SK-N-SH (cell line): ENCODE measurements at regions not wholly inside any gene's neighbourhood (a gene's known extent, or its start where the extent isn't known, plus 50 kb on each side); places are given as distances from the start of the nearest gene placed in this dataset.

Experiments
- CHD2 ChIP-seq: fragments of 150-350 bp; IDR thresholded peaks from 2 replicates; pipeline ENCODE4 v1.6.1; 2018; ENCODE audit warnings: low read length; ENCODE audit not compliant: partially characterized antibody
- CTCF ChIP-seq: fragments of 200-600 bp; sonication (generic); IDR thresholded peaks from 2 replicates; pipeline ENCODE4 v1.6.1; 2017; ENCODE audit warnings: antibody characterized with exemption, mild to moderate bottlenecking, moderate library complexity
- EP300 ChIP-seq, 2 experiments: IDR thresholded peaks; 2 replicates each; pipeline versions ENCODE4 v1.4.0 to v1.6.1; 2012; ENCODE audit warnings: borderline replicate concordance in 1 of 2, low read depth in 1 of 2, low read length in 1 of 2
- EZH2phosphoT487 ChIP-seq: fragments of 200-600 bp; sonication (generic); IDR thresholded peaks from 2 replicates; pipeline ENCODE4 v1.6.1; 2017; ENCODE audit warnings: low read depth, mixed run types, mild to moderate bottlenecking, antibody characterized with exemption, moderate library complexity, borderline replicate concordance
- RFX5 ChIP-seq: IDR thresholded peaks from 2 replicates; pipeline ENCODE4 v1.6.1; 2012; ENCODE audit warnings: mild to moderate bottlenecking, improper control_type of control experiment, low read length
- SMC3 ChIP-seq: IDR thresholded peaks from 2 replicates; pipeline ENCODE4 v1.6.1; 2012; ENCODE audit warnings: low read depth, low read length, improper control_type of control experiment
- YY1 ChIP-seq: IDR thresholded peaks from 2 replicates; pipeline ENCODE4 v1.4.0; 2012; ENCODE audit warnings: low read depth, mild to moderate bottlenecking
- TF ChIP-seq, protein P1 (sequence below): IDR thresholded peaks from 2 replicates; pipeline ENCODE4 v1.6.1; 2012; ENCODE audit warnings: mild to moderate bottlenecking, low read depth, low read length, moderate library complexity
- TF ChIP-seq, protein P2 (sequence below): IDR thresholded peaks from 2 replicates; pipeline ENCODE4 v1.4.0; 2012; ENCODE audit warnings: low read depth, borderline replicate concordance
- TF ChIP-seq, protein P3 (sequence below): IDR thresholded peaks from 2 replicates; pipeline ENCODE4; 2012

GRCh38 chr9:13520069-13520468 is 240.6 kb upstream of the MPDZ start:
- no peak for TF ChIP-seq EZH2phosphoT487
- TF ChIP-seq EP300 (IDR thresholded peaks at IDR 0.05; ENCODE audit: borderline replicate concordance in 1 of 2, low read depth in 1 of 2, low read length in 1 of 2) = no peak
- TF ChIP-seq CTCF = no peak
- TF ChIP-seq CHD2 = no peak
- no peak for TF ChIP-seq RFX5
- TF ChIP-seq SMC3 = no peak
- TF ChIP-seq, protein P1, sequence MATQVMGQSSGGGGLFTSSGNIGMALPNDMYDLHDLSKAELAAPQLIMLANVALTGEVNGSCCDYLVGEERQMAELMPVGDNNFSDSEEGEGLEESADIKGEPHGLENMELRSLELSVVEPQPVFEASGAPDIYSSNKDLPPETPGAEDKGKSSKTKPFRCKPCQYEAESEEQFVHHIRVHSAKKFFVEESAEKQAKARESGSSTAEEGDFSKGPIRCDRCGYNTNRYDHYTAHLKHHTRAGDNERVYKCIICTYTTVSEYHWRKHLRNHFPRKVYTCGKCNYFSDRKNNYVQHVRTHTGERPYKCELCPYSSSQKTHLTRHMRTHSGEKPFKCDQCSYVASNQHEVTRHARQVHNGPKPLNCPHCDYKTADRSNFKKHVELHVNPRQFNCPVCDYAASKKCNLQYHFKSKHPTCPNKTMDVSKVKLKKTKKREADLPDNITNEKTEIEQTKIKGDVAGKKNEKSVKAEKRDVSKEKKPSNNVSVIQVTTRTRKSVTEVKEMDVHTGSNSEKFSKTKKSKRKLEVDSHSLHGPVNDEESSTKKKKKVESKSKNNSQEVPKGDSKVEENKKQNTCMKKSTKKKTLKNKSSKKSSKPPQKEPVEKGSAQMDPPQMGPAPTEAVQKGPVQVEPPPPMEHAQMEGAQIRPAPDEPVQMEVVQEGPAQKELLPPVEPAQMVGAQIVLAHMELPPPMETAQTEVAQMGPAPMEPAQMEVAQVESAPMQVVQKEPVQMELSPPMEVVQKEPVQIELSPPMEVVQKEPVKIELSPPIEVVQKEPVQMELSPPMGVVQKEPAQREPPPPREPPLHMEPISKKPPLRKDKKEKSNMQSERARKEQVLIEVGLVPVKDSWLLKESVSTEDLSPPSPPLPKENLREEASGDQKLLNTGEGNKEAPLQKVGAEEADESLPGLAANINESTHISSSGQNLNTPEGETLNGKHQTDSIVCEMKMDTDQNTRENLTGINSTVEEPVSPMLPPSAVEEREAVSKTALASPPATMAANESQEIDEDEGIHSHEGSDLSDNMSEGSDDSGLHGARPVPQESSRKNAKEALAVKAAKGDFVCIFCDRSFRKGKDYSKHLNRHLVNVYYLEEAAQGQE = no peak
- TF ChIP-seq, protein P2, sequence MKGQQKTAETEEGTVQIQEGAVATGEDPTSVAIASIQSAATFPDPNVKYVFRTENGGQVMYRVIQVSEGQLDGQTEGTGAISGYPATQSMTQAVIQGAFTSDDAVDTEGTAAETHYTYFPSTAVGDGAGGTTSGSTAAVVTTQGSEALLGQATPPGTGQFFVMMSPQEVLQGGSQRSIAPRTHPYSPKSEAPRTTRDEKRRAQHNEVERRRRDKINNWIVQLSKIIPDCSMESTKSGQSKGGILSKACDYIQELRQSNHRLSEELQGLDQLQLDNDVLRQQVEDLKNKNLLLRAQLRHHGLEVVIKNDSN = no peak
- TF ChIP-seq, protein P3, sequence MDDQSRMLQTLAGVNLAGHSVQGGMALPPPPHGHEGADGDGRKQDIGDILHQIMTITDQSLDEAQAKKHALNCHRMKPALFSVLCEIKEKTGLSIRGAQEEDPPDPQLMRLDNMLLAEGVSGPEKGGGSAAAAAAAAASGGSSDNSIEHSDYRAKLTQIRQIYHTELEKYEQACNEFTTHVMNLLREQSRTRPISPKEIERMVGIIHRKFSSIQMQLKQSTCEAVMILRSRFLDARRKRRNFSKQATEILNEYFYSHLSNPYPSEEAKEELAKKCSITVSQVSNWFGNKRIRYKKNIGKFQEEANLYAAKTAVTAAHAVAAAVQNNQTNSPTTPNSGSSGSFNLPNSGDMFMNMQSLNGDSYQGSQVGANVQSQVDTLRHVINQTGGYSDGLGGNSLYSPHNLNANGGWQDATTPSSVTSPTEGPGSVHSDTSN = no peak
- no peak for TF ChIP-seq YY1
